Large intestine (tissue), 3 donors: ENCODE measurements at regions not wholly inside any gene's neighbourhood (a gene's known extent, or its start where the extent isn't known, plus 50 kb on each side); places are given as distances from the start of the nearest gene placed in this dataset.

Experiments
- DNase-seq, 2 donors: peaks; one replicate each; pipeline versions ENCODE4 v3.0.0 to v3.0.0-alpha.2; 2013
- H3K27ac ChIP-seq: one replicate; pipeline ENCODE4 v1.5.1; 2013; ENCODE audit warnings: low read length
- H3K27me3 ChIP-seq: 2 replicates; pipeline ENCODE4 v1.6.1; 2013; ENCODE audit warnings: low read length; ENCODE audit not compliant: control insufficient read depth, insufficient read depth
- H3K36me3 ChIP-seq: 2 replicates; pipeline ENCODE4 v1.6.1; 2013; ENCODE audit warnings: low read length; ENCODE audit not compliant: control insufficient read depth, insufficient read depth
- H3K4me1 ChIP-seq: one replicate; pipeline ENCODE4 v1.6.1; 2013; ENCODE audit warnings: low read length; ENCODE audit not compliant: control insufficient read depth, insufficient read depth
- H3K4me3 ChIP-seq: one replicate; pipeline ENCODE4 v1.5.1; 2013; ENCODE audit warnings: low read length
- H3K9me3 ChIP-seq: one replicate; pipeline ENCODE4 v1.6.1; 2013; ENCODE audit warnings: mild to moderate bottlenecking, low read depth, low read length, moderate library complexity; ENCODE audit not compliant: control insufficient read depth
- WGBS: methylation state at CpG from one replicate; pipeline ENCODE4 v1.1.5; 2013; ENCODE audit warnings: low lambda C conversion rate; ENCODE audit not compliant: insufficient coverage; 5-methylcytosine and 5-hydroxymethylcytosine counted together

- no peak overlapping the region for H3K4me3 ChIP-seq
- no peaks in the 10 kb centered on the region for H3K27me3 ChIP-seq
- 60% methylated on average over 1 of the region's 1 CpG for WGBS
- no peak overlapping the region for H3K27ac ChIP-seq
- no peaks in the 10 kb centered on the region for H3K9me3 ChIP-seq
- H3K36me3 ChIP-seq, result no peaks in the 10 kb centered on the region
- DNase-seq, result no peak
- no peaks in the 10 kb centered on the region for H3K4me1 ChIP-seq
Observed at GRCh38 chr15:39506146-39506545, 74.7 kb upstream of the THBS1 start.

GRCh38 chr15:39508536-39508935 lies 72.3 kb upstream of the THBS1 start:
- Histone ChIP-seq H3K4me3 (no peak overlapping the region), H3K27ac (no peak overlapping the region), H3K27me3 (no peaks in the 10 kb centered on the region), H3K4me1 (no peaks in the 10 kb centered on the region), H3K9me3 (no peaks in the 10 kb centered on the region), H3K36me3 (no peaks in the 10 kb centered on the region)
- 92% methylated on average over 2 of the region's 7 CpGs for WGBS
- DNase-seq, result no peak

- Histone ChIP-seq H3K9me3 (no peaks in the 10 kb centered on the region), H3K36me3 (no peaks in the 10 kb centered on the region), H3K27me3 (no peaks in the 10 kb centered on the region), H3K4me1 (no peaks in the 10 kb centered on the region), H3K27ac (no peak overlapping the region), H3K4me3 (no peak overlapping the region)
- no peak for DNase-seq
- WGBS, result no CpG with 5 or more reads among the region's 7 CpGs
Observed at GRCh38 chr15:39510001-39510701, 70.7 kb upstream of the THBS1 start.

GRCh38 chr15:39511000-39511915 lies 69.6 kb upstream of the THBS1 start:
- H3K27ac ChIP-seq, result no peak overlapping the region
- H3K9me3 ChIP-seq, result no peaks in the 10 kb centered on the region
- no peaks in the 10 kb centered on the region for H3K36me3 ChIP-seq
- no peaks in the 10 kb centered on the region for H3K4me1 ChIP-seq
- WGBS, result 100% methylated on average over 3 of the region's 14 CpGs
- no peaks in the 10 kb centered on the region for H3K27me3 ChIP-seq
- no peak for DNase-seq
- H3K4me3 ChIP-seq, result no peak overlapping the region

- Histone ChIP-seq H3K36me3 (no peaks in the 10 kb centered on the region), H3K9me3 (no peaks in the 10 kb centered on the region), H3K4me3 (no peak overlapping the region), H3K27ac (no peak overlapping the region), H3K4me1 (no peaks in the 10 kb centered on the region), H3K27me3 (no peaks in the 10 kb centered on the region)
- WGBS, result no CpG with 5 or more reads among the region's 4 CpGs
- DNase-seq, result no peak
Observed at GRCh38 chr15:39511916-39512260, 69.0 kb upstream of the THBS1 start.

- Histone ChIP-seq H3K36me3 (no peaks in the 10 kb centered on the region), H3K27me3 (no peaks in the 10 kb centered on the region), H3K4me3 (no peak overlapping the region), H3K4me1 (no peaks in the 10 kb centered on the region), H3K9me3 (no peaks in the 10 kb centered on the region), H3K27ac (no peak overlapping the region)
- no peak for DNase-seq
Observed at GRCh38 chr15:39512643-39513042, 68.2 kb upstream of the THBS1 start.

- Histone ChIP-seq H3K4me1 (no peaks in the 10 kb centered on the region), H3K27me3 (no peaks in the 10 kb centered on the region), H3K9me3 (no peaks in the 10 kb centered on the region), H3K36me3 (no peaks in the 10 kb centered on the region), H3K27ac (no peak overlapping the region), H3K4me3 (no peak overlapping the region)
- no peak for DNase-seq
- no CpG with 5 or more reads among the region's 3 CpGs for WGBS
Observed at GRCh38 chr15:39513936-39514335, 66.9 kb upstream of the THBS1 start.

- no peaks in the 10 kb centered on the region for H3K9me3 ChIP-seq
- DNase-seq, result no peak
- H3K27ac ChIP-seq, result no peak overlapping the region
- no peak overlapping the region for H3K4me3 ChIP-seq
- WGBS, result 100% methylated on average over 2 of the region's 2 CpGs
- no peaks in the 10 kb centered on the region for H3K27me3 ChIP-seq
- no peaks in the 10 kb centered on the region for H3K4me1 ChIP-seq
- no peaks in the 10 kb centered on the region for H3K36me3 ChIP-seq
Observed at GRCh38 chr15:39514933-39515332, 65.9 kb upstream of the THBS1 start.

GRCh38 chr15:39515765-39516164 lies 65.1 kb upstream of the THBS1 start:
- no peak for DNase-seq
- H3K9me3 ChIP-seq, result no peaks in the 10 kb centered on the region
- no peak overlapping the region for H3K4me3 ChIP-seq
- H3K27me3 ChIP-seq, result no peaks in the 10 kb centered on the region
- WGBS, result 60% methylated on average over 1 of the region's 3 CpGs
- H3K36me3 ChIP-seq, result no peaks in the 10 kb centered on the region
- no peak overlapping the region for H3K27ac ChIP-seq
- no peaks in the 10 kb centered on the region for H3K4me1 ChIP-seq

GRCh38 chr15:39517122-39517855 lies 63.6 kb upstream of the THBS1 start:
- WGBS, result no CpG with 5 or more reads among the region's 6 CpGs
- no peaks in the 10 kb centered on the region for H3K36me3 ChIP-seq
- no peaks in the 10 kb centered on the region for H3K9me3 ChIP-seq
- DNase-seq, result no peak
- H3K27ac ChIP-seq, result no peak overlapping the region
- H3K4me3 ChIP-seq, result no peak overlapping the region
- no peaks in the 10 kb centered on the region for H3K27me3 ChIP-seq
- no peaks in the 10 kb centered on the region for H3K4me1 ChIP-seq
